ENCODE measurements at regions not wholly inside any gene's neighbourhood (a gene's known extent, or its start where the extent isn't known, plus 50 kb on each side); places are given as distances from the start of the nearest gene placed in this dataset.

GRCh38 chr2:7693246-7694075, 776.2 kb downstream of the RNF144A start:
- TF ChIP-seq POLR2A (IDR thresholded peaks at IDR 0.05; ENCODE audit: low read depth, low read length) (no peak), TAF1 (IDR thresholded peaks at IDR 0.05; ENCODE audit: low read depth, low read length) (no peak), POLR2AphosphoS5 (IDR thresholded peaks at IDR 0.05; ENCODE audit: low read depth, low read length) (no peak), SPI1 (IDR thresholded peaks at IDR 0.05; ENCODE audit: low read depth, low read length) (no peak), POU2F2 (IDR thresholded peaks at IDR 0.05; ENCODE audit: low read depth, low read length) (no peak), PAX5 (IDR thresholded peaks at IDR 0.05; ENCODE audit: insufficient read depth, low read length, severe bottlenecking) (no peak)

All from GM12891 (cell line).